ENCODE measurements at regions not wholly inside any gene's neighbourhood (a gene's known extent, or its start where the extent isn't known, plus 50 kb on each side); places are given as distances from the start of the nearest gene placed in this dataset.

DNA sequence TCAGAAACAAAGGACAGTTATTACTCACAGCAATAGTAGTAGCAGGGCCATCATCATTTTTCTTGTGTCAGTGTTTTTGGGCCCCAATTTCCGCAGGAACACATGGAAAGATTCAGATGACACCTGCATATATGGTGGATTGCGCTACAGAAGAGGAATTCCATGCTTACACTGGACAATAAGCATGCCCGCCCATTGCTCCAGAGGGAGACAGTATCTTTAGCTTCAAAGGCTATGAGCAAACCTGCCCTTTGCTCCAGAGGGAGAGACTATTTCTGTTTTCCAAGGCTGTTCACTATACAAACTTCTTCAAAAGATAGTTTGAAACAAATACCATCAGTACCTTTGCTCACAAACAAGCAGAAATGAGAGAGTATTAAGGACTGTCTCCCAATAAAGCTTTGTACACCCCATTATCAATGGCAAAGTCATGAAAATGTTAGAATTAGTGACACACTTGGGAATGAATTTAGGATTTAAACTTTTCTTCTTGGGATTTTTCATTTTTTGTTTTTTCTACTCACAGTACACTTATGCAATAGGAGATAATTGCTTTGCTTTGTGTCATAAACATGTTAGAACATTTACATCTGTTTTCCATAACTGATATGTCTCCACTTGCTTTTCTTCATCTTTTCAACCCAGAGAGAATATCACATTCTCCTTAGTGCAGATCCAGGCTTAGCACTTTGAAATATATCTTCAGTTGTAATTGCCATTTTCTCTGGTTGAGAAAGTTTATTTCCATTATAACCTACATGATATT is 564.5 kb upstream of the ZNF717 start:
- Histone ChIP-seq H3K4me1 (ENCODE audit: control insufficient read depth in 1 of 2, extremely low read depth in 1 of 2, insufficient read depth in 2 of 2, low read length in 2 of 2) (no peaks in the 10 kb centered on the region), H3K9me3 (no peaks in the 10 kb centered on the region), H3K27ac (ENCODE audit: low read length) (no peak overlapping the region), H3K27me3 (replicated peaks in 1 of 2; ENCODE audit: control insufficient read depth in 2 of 2, extremely low read depth in 1 of 2, insufficient read depth in 2 of 2, low read length in 1 of 2) (no peaks in the 10 kb centered on the region), H3K4me3 (ENCODE audit: control insufficient read depth in 1 of 2, extremely low read depth in 1 of 2, low read length in 1 of 2) (no peak overlapping the region), H3K36me3 (ENCODE audit: control insufficient read depth in 2 of 2, extremely low read depth in 1 of 2, insufficient read depth in 1 of 2, low read length in 1 of 2) (no peaks in the 10 kb centered on the region)
- ATAC-seq (replicated peaks in 1 of 4) (no peak), DNase-seq (no peak)
- Mint-ChIP-seq H3K27ac (no peak overlapping the region), H3K27me3 (no peaks in the 10 kb centered on the region), H3K4me1 (no peaks in the 10 kb centered on the region), H3K9me3 (peaks cover 5 to 17% (median 8%) of the 10 kb centered on the region in 3 donors), H3K4me3 (no peak overlapping the region), H3K36me3 (no peaks in the 10 kb centered on the region)
- WGBS (ENCODE audit: insufficient coverage) = 79% methylated on average over 2 of the region's 3 CpGs
- CTCF ChIA-PET = no interaction called here
- POLR2A ChIA-PET = no interaction called here

DNA sequence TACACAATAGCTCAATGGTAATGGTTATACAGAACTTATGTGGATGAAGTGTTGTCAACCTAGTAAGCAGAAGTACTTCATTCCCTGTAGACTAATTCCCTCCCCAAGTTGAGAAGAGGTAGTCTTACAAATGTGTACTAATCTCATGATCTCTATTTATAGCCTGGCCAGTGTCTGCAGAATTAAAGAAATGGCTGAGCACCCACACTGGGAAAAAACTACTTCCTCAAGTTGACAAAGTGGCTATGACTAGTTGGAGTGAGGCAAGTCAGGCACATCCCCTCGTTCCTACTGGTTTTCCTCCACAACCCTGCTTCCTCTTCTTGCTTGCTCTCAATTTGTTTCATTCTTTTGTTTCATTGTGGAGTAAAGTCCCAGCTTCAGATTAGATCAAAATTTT is 566.7 kb upstream of the ZNF717 start:
- no peaks in the 10 kb centered on the region for H3K4me1 Mint-ChIP-seq
- H3K4me1 ChIP-seq (ENCODE audit: control insufficient read depth in 1 of 2, extremely low read depth in 1 of 2, insufficient read depth in 2 of 2, low read length in 2 of 2) = no peaks in the 10 kb centered on the region
- no peak overlapping the region for H3K27ac ChIP-seq (ENCODE audit: low read length)
- H3K27me3 Mint-ChIP-seq = no peaks in the 10 kb centered on the region
- H3K36me3 ChIP-seq (ENCODE audit: control insufficient read depth in 2 of 2, extremely low read depth in 1 of 2, insufficient read depth in 1 of 2, low read length in 1 of 2) = no peaks in the 10 kb centered on the region
- ChIA-PET CTCF (no interaction called here), POLR2A (no interaction called here)
- no peaks in the 10 kb centered on the region for H3K9me3 ChIP-seq
- no peaks in the 10 kb centered on the region for H3K27me3 ChIP-seq (replicated peaks in 1 of 2; ENCODE audit: control insufficient read depth in 2 of 2, extremely low read depth in 1 of 2, insufficient read depth in 2 of 2, low read length in 1 of 2)
- H3K36me3 Mint-ChIP-seq = no peaks in the 10 kb centered on the region
- DNase-seq (no peak), ATAC-seq (replicated peaks in 1 of 4) (no peak)
- no peak overlapping the region for H3K4me3 Mint-ChIP-seq
- H3K9me3 Mint-ChIP-seq = peaks cover 0 to 19% (median 4%) of the 10 kb centered on the region in 3 donors
- no CpG with 5 or more reads among the region's 1 CpG for WGBS (ENCODE audit: insufficient coverage)
- no peak overlapping the region for H3K27ac Mint-ChIP-seq
- no peak overlapping the region for H3K4me3 ChIP-seq (ENCODE audit: control insufficient read depth in 1 of 2, extremely low read depth in 1 of 2, low read length in 1 of 2)

DNA sequence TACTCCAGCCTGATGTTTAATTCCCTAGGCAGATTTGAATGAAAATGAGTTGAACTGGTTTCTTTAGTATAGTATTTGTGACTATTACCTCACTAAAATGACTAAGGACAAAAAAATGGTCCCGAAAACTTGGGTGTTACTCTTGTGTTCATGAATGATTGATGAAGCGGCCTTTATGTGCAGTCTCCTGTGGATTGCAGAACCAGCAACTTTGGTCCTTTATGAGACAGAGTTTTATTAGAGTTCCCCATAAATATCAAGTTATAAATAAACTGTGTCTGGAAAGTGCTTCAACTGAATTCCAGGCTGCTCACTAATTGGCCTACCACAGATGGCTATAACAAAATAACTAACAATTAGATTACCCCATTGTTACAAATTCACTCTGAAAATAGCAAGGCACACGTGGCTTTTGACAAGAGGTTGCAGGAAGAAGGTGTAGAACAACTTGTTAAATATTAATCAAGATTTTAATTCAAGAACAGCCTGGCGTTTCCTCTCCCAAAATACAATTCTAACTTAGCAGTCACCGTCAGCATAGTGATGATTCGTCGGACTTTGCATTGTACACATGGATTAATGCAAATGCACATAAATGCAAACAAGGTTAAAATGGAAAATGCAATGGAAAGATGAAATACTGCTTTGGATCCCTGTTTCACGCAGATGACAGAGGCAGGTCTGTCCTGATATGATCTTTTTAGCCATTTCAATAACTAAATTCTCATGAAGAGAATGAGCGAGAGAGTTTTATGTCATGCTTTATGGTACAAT is 567.3 kb upstream of the ZNF717 start:
- WGBS (ENCODE audit: insufficient coverage) = no CpG with 5 or more reads among the region's 9 CpGs
- no peaks in the 10 kb centered on the region for H3K9me3 ChIP-seq
- Mint-ChIP-seq H3K4me3 (no peak overlapping the region), H3K4me1 (no peaks in the 10 kb centered on the region), H3K27me3 (no peaks in the 10 kb centered on the region), H3K9me3 (peaks cover 0 to 19% (median 4%) of the 10 kb centered on the region in 3 donors), H3K36me3 (no peaks in the 10 kb centered on the region), H3K27ac (no peak overlapping the region)
- DNase-seq = no peak
- ChIA-PET POLR2A (no interaction called here), CTCF (no interaction called here)
- no peak overlapping the region for H3K4me3 ChIP-seq (ENCODE audit: control insufficient read depth in 1 of 2, extremely low read depth in 1 of 2, low read length in 1 of 2)
- no peaks in the 10 kb centered on the region for H3K4me1 ChIP-seq (ENCODE audit: control insufficient read depth in 1 of 2, extremely low read depth in 1 of 2, insufficient read depth in 2 of 2, low read length in 2 of 2)
- no peak overlapping the region for H3K27ac ChIP-seq (ENCODE audit: low read length)
- no peaks in the 10 kb centered on the region for H3K27me3 ChIP-seq (replicated peaks in 1 of 2; ENCODE audit: control insufficient read depth in 2 of 2, extremely low read depth in 1 of 2, insufficient read depth in 2 of 2, low read length in 1 of 2)
- H3K36me3 ChIP-seq (ENCODE audit: control insufficient read depth in 2 of 2, extremely low read depth in 1 of 2, insufficient read depth in 1 of 2, low read length in 1 of 2) = no peaks in the 10 kb centered on the region
- ATAC-seq (replicated peaks in 1 of 4) = no peak

GRCh38 chr3:76353683-76354082 is 568.3 kb upstream of the ZNF717 start:
- ATAC-seq (replicated peaks in 1 of 4) (no peak), DNase-seq (no peak)
- Mint-ChIP-seq H3K27ac (no peak overlapping the region), H3K27me3 (no peaks in the 10 kb centered on the region), H3K4me3 (no peak overlapping the region), H3K36me3 (no peaks in the 10 kb centered on the region), H3K9me3 (peaks cover 5 to 22% (median 9%) of the 10 kb centered on the region in 3 donors), H3K4me1 (no peaks in the 10 kb centered on the region)
- 75% methylated on average over 4 of the region's 9 CpGs for WGBS (ENCODE audit: insufficient coverage)
- ChIA-PET CTCF (no interaction called here), POLR2A (no interaction called here)
- Histone ChIP-seq H3K9me3 (no peaks in the 10 kb centered on the region), H3K4me1 (ENCODE audit: control insufficient read depth in 1 of 2, extremely low read depth in 1 of 2, insufficient read depth in 2 of 2, low read length in 2 of 2) (no peaks in the 10 kb centered on the region), H3K36me3 (ENCODE audit: control insufficient read depth in 2 of 2, extremely low read depth in 1 of 2, insufficient read depth in 1 of 2, low read length in 1 of 2) (no peaks in the 10 kb centered on the region), H3K27ac (ENCODE audit: low read length) (no peak overlapping the region), H3K4me3 (ENCODE audit: control insufficient read depth in 1 of 2, extremely low read depth in 1 of 2, low read length in 1 of 2) (no peak overlapping the region), H3K27me3 (replicated peaks in 1 of 2; ENCODE audit: control insufficient read depth in 2 of 2, extremely low read depth in 1 of 2, insufficient read depth in 2 of 2, low read length in 1 of 2) (no peaks in the 10 kb centered on the region)

DNA sequence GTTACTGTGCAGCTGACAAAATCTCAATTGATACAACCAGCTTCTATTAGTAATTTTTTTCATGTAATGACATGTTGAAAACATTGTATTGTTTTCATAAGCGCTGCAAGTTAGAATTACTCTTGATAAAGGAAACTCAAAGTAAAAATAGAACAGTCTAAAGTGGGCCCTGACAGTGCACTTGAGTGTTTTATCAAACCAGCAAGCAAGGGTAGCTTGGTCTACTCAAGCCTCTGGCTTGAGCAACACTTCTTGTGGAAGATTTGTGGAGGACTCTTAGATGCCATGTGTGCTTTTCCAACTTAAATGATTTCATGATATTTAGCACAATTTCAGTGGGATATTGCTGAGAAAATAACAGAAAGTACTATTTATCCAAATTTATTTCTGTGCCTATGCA is 575.7 kb upstream of the ZNF717 start:
- no peak for ATAC-seq (replicated peaks in 1 of 4)
- Histone ChIP-seq H3K27ac (ENCODE audit: low read length) (no peak overlapping the region), H3K4me1 (ENCODE audit: control insufficient read depth in 1 of 2, extremely low read depth in 1 of 2, insufficient read depth in 2 of 2, low read length in 2 of 2) (no peaks in the 10 kb centered on the region), H3K36me3 (ENCODE audit: control insufficient read depth in 2 of 2, extremely low read depth in 1 of 2, insufficient read depth in 1 of 2, low read length in 1 of 2) (no peaks in the 10 kb centered on the region), H3K9me3 (no peaks in the 10 kb centered on the region), H3K27me3 (replicated peaks in 1 of 2; ENCODE audit: control insufficient read depth in 2 of 2, extremely low read depth in 1 of 2, insufficient read depth in 2 of 2, low read length in 1 of 2) (no peaks in the 10 kb centered on the region), H3K4me3 (ENCODE audit: control insufficient read depth in 1 of 2, extremely low read depth in 1 of 2, low read length in 1 of 2) (no peak overlapping the region)
- H3K4me1 Mint-ChIP-seq = no peaks in the 10 kb centered on the region
- POLR2A ChIA-PET = no interaction called here
- H3K4me3 Mint-ChIP-seq = no peak overlapping the region
- 80% methylated on average over 1 of the region's 1 CpG for WGBS (ENCODE audit: insufficient coverage)
- DNase-seq = no peak
- CTCF ChIA-PET = no interaction called here
- H3K27ac Mint-ChIP-seq = no peak overlapping the region
- no peaks in the 10 kb centered on the region for H3K27me3 Mint-ChIP-seq
- no peaks in the 10 kb centered on the region for H3K36me3 Mint-ChIP-seq
- peaks cover 5 to 29% (median 12%) of the 10 kb centered on the region in 3 donors for H3K9me3 Mint-ChIP-seq

GRCh38 chr3:76362643-76363042 is 577.3 kb upstream of the ZNF717 start:
- Mint-ChIP-seq H3K9me3 (peaks cover 5 to 27% (median 12%) of the 10 kb centered on the region in 3 donors), H3K36me3 (no peaks in the 10 kb centered on the region), H3K27ac (no peak overlapping the region), H3K27me3 (no peaks in the 10 kb centered on the region), H3K4me3 (no peak overlapping the region), H3K4me1 (no peaks in the 10 kb centered on the region)
- ATAC-seq (replicated peaks in 1 of 4) (no peak), DNase-seq (no peak)
- WGBS (ENCODE audit: insufficient coverage) = 34% methylated on average over 4 of the region's 6 CpGs
- no peaks in the 10 kb centered on the region for H3K4me1 ChIP-seq (ENCODE audit: control insufficient read depth in 1 of 2, extremely low read depth in 1 of 2, insufficient read depth in 2 of 2, low read length in 2 of 2)
- no peaks in the 10 kb centered on the region for H3K27me3 ChIP-seq (replicated peaks in 1 of 2; ENCODE audit: control insufficient read depth in 2 of 2, extremely low read depth in 1 of 2, insufficient read depth in 2 of 2, low read length in 1 of 2)
- no peaks in the 10 kb centered on the region for H3K9me3 ChIP-seq
- no peak overlapping the region for H3K4me3 ChIP-seq (ENCODE audit: control insufficient read depth in 1 of 2, extremely low read depth in 1 of 2, low read length in 1 of 2)
- H3K36me3 ChIP-seq (ENCODE audit: control insufficient read depth in 2 of 2, extremely low read depth in 1 of 2, insufficient read depth in 1 of 2, low read length in 1 of 2) = no peaks in the 10 kb centered on the region
- H3K27ac ChIP-seq (ENCODE audit: low read length) = no peak overlapping the region
- ChIA-PET CTCF (no interaction called here), POLR2A (no interaction called here)
